ENCODE measurements at regions not wholly inside any gene's neighbourhood (a gene's known extent, or its start where the extent isn't known, plus 50 kb on each side); places are given as distances from the start of the nearest gene placed in this dataset.

- no peak for TF ChIP-seq CTCF (IDR thresholded peaks at IDR 0.05; ENCODE audit: low read length)
- TF ChIP-seq EZH2 (IDR thresholded peaks at IDR 0.05; ENCODE audit: borderline replicate concordance, low read length): no peak
Measured at GRCh38 chr12:115332945-115333344, 649.0 kb upstream of the TBX3 start.

Data from OCI-LY1 (cell line).